H1 (cell line): ENCODE measurements at regions not wholly inside any gene's neighbourhood (a gene's known extent, or its start where the extent isn't known, plus 50 kb on each side); places are given as distances from the start of the nearest gene placed in this dataset.
A peak's percentile ranks its signal among the peaks of the same experiment; 100 is the strongest.

Experiments
- ASH2L ChIP-seq: fragments of 200-600, 300-600 bp; sonication (generic); IDR thresholded peaks from one replicate; pipeline ENCODE4 v1.7.1; 2017; ENCODE audit warnings: low read length
- BRCA1 ChIP-seq: IDR thresholded peaks from 2 replicates; pipeline ENCODE4 v1.6.1; 2012; ENCODE audit warnings: low read depth, low read length, improper control_type of control experiment
- CEBPB ChIP-seq: IDR thresholded peaks from 2 replicates; pipeline ENCODE4 v1.6.1; 2012; ENCODE audit warnings: low read depth, low read length
- CHD2 ChIP-seq: IDR thresholded peaks from 2 replicates; pipeline ENCODE4 v1.6.1; 2012; ENCODE audit warnings: low read length, improper control_type of control experiment
- CTCF ChIP-seq, 3 experiments: IDR thresholded peaks; 1 replicate in 2 of 3; 2 replicates in 1 of 3; pipeline versions ENCODE4 v1.5.1 to v1.6.1; 2011; ENCODE audit warnings: low read length in 3 of 3, mild to moderate bottlenecking in 3 of 3, inconsistent platforms in 2 of 3, low read depth in 1 of 3, moderate library complexity in 1 of 3; ENCODE audit not compliant: insufficient read depth in 1 of 3; ENCODE audit errors: control extremely low read depth in 1 of 3
- FOSL1 ChIP-seq: IDR thresholded peaks from 2 replicates; pipeline ENCODE4 v1.6.1; 2011; ENCODE audit warnings: mild to moderate bottlenecking, low read depth, low read length, moderate library complexity; ENCODE audit not compliant: insufficient read depth
- JUND ChIP-seq: IDR thresholded peaks from 2 replicates; pipeline ENCODE4 v1.6.1; 2011; ENCODE audit warnings: mild to moderate bottlenecking, improper control_type of control experiment, low read length
- MAFK ChIP-seq: IDR thresholded peaks from 2 replicates; pipeline ENCODE4 v1.6.1; 2012; ENCODE audit warnings: low read depth, mild to moderate bottlenecking, improper control_type of control experiment, low read length
- POLR2A ChIP-seq, 2 experiments: IDR thresholded peaks; 1 replicate in 1 of 2; 2 replicates in 1 of 2; pipeline ENCODE4 v1.6.1; 2011; ENCODE audit warnings: low read depth in 2 of 2, low read length in 2 of 2, mild to moderate bottlenecking in 2 of 2; ENCODE audit errors: control extremely low read depth in 1 of 2
- SP1 ChIP-seq: IDR thresholded peaks from 2 replicates; pipeline ENCODE4 v1.6.1; 2011; ENCODE audit warnings: low read depth, low read length
- SRF ChIP-seq: IDR thresholded peaks from 2 replicates; pipeline ENCODE4 v1.6.1; 2011; ENCODE audit warnings: mild to moderate bottlenecking, low read depth, low read length, moderate library complexity
- TAF1 ChIP-seq: IDR thresholded peaks from 2 replicates; pipeline ENCODE4 v1.6.1; 2011; ENCODE audit warnings: mild to moderate bottlenecking, low read depth, low read length
- USF2 ChIP-seq: IDR thresholded peaks from 2 replicates; pipeline ENCODE4 v1.6.1; 2011; ENCODE audit warnings: low read length, improper control_type of control experiment
- ZNF274 ChIP-seq: IDR thresholded peaks from 2 replicates; pipeline ENCODE4 v1.7.0; 2012; ENCODE audit warnings: low read length, borderline replicate concordance; ENCODE audit errors: extremely low read depth

GRCh38 chr6:28776269-28777146 lies 147.3 kb downstream of the TRIM27 start:
- no peak for TF ChIP-seq POLR2A (IDR thresholded peaks at IDR 0.05; ENCODE audit: control extremely low read depth in 1 of 2, low read depth in 2 of 2, low read length in 2 of 2)
- no peak for TF ChIP-seq CEBPB
- TF ChIP-seq ZNF274, result no peak
- TF ChIP-seq CTCF (IDR thresholded peaks at IDR 0.05; ENCODE audit: control extremely low read depth in 1 of 3, insufficient read depth in 1 of 3, low read depth in 1 of 3, low read length in 3 of 3), result no peak
- no peak for TF ChIP-seq USF2
- no peak for TF ChIP-seq BRCA1
- no peak for TF ChIP-seq MAFK
- TF ChIP-seq SP1, result peak; percentile 81
- 0 out of 2 replicates have a peak, but pooled peaks have one; percentile 32 for TF ChIP-seq SRF
- no peak for TF ChIP-seq FOSL1
- TF ChIP-seq CHD2, result no peak
- peak; percentile 84 for TF ChIP-seq ASH2L
- no peak for TF ChIP-seq JUND
- no peak for TF ChIP-seq TAF1
